Smooth muscle cell (in vitro differentiated cells): ENCODE measurements at regions not wholly inside any gene's neighbourhood (a gene's known extent, or its start where the extent isn't known, plus 50 kb on each side); places are given as distances from the start of the nearest gene placed in this dataset.
A peak's percentile ranks its signal among the peaks of the same experiment; 100 is the strongest.

Experiments
- DNase-seq: peaks from one replicate; lab custom pipeline; 2025; ENCODE audit not compliant: unreplicated experiment; lab: John Stamatoyannopoulos, UW
- H2AFZ ChIP-seq: fragments of 200-600 bp; sonication (generic); 2 replicates; pipeline ENCODE4 v1.6.0; 2016; ENCODE audit warnings: antibody characterized with exemption, low read depth, mild to moderate bottlenecking
- H3F3A ChIP-seq: fragments of 200-600 bp; sonication (generic); 2 replicates; pipeline ENCODE4 v1.6.0; 2017; ENCODE audit warnings: antibody characterized with exemption, low read depth
- H3K27ac ChIP-seq: fragments of 200-600 bp; sonication (generic); 2 replicates; pipeline ENCODE4 v1.5.1; 2016; ENCODE audit warnings: low read depth, mild to moderate bottlenecking
- H3K27me3 ChIP-seq: fragments of 200-600 bp; sonication (generic); 2 replicates; pipeline ENCODE4 v1.6.1; 2016; ENCODE audit warnings: low read depth, mild to moderate bottlenecking
- H3K36me3 ChIP-seq: fragments of 200-600 bp; sonication (generic); 2 replicates; pipeline ENCODE4 v1.5.1; 2016; ENCODE audit warnings: low read depth
- H3K4me1 ChIP-seq: fragments of 200-600 bp; sonication (generic); 2 replicates; pipeline ENCODE4 v1.5.1; 2016; ENCODE audit warnings: low read depth
- H3K4me2 ChIP-seq: fragments of 200-600 bp; sonication (generic); 2 replicates; pipeline ENCODE4 v1.6.0; 2016; ENCODE audit warnings: mild to moderate bottlenecking
- H3K4me3 ChIP-seq: fragments of 200-600 bp; sonication (generic); 2 replicates; pipeline ENCODE4 v1.5.1; 2016; ENCODE audit warnings: mild to moderate bottlenecking
- H3K79me2 ChIP-seq: fragments of 200-600 bp; sonication (generic); 2 replicates; pipeline ENCODE4 v1.6.0; 2016; ENCODE audit warnings: low read depth, mild to moderate bottlenecking
- H3K9ac ChIP-seq: fragments of 200-600 bp; sonication (generic); 2 replicates; pipeline ENCODE4 v1.6.0; 2016; ENCODE audit warnings: low read depth
- H3K9me3 ChIP-seq: fragments of 200-600 bp; sonication (generic); replicated peaks from 2 replicates; pipeline ENCODE4 v1.5.1; 2016; ENCODE audit warnings: low read depth
- H4K20me1 ChIP-seq: fragments of 200-600 bp; sonication (generic); 2 replicates; pipeline ENCODE4 v1.6.0; 2016; ENCODE audit warnings: low read depth
- CTCF ChIP-seq: fragments of 200-600 bp; sonication (generic); IDR thresholded peaks from 2 replicates; pipeline ENCODE4 v1.5.1; 2017; ENCODE audit warnings: borderline replicate concordance, mild to moderate bottlenecking, antibody characterized with exemption; ENCODE audit not compliant: insufficient read depth, poor library complexity, severe bottlenecking
- WGBS: methylation state at CpG from one replicate; pipeline ENCODE4 v1.1.7; 2016; ENCODE audit warnings: low lambda C conversion rate; 5-methylcytosine and 5-hydroxymethylcytosine counted together

GRCh38 chr1:201648907-201649721, 110.2 kb downstream of the NAV1 start:
- H3K9ac ChIP-seq = peak overlapping the region; percentile 62
- no peak for DNase-seq
- H3K4me2 ChIP-seq = peak overlapping the region; percentile 90
- H3K36me3 ChIP-seq = no peaks in the 10 kb centered on the region
- H2AFZ ChIP-seq = no peak overlapping the region
- peaks cover 31% of the 10 kb centered on the region for H3K4me1 ChIP-seq
- TF ChIP-seq CTCF = no peak
- H3F3A ChIP-seq = peaks cover 19% of the 10 kb centered on the region
- H3K27ac ChIP-seq = peak overlapping the region; percentile 25
- 5% methylated on average over 46 of the region's 52 CpGs for WGBS
- H3K9me3 ChIP-seq = no peaks in the 10 kb centered on the region
- peak overlapping the region; percentile 59 for H3K4me3 ChIP-seq
- peaks cover 81% of the 10 kb centered on the region for H4K20me1 ChIP-seq
- no peaks in the 10 kb centered on the region for H3K27me3 ChIP-seq
- H3K79me2 ChIP-seq = peaks cover 67% of the 10 kb centered on the region

DNA sequence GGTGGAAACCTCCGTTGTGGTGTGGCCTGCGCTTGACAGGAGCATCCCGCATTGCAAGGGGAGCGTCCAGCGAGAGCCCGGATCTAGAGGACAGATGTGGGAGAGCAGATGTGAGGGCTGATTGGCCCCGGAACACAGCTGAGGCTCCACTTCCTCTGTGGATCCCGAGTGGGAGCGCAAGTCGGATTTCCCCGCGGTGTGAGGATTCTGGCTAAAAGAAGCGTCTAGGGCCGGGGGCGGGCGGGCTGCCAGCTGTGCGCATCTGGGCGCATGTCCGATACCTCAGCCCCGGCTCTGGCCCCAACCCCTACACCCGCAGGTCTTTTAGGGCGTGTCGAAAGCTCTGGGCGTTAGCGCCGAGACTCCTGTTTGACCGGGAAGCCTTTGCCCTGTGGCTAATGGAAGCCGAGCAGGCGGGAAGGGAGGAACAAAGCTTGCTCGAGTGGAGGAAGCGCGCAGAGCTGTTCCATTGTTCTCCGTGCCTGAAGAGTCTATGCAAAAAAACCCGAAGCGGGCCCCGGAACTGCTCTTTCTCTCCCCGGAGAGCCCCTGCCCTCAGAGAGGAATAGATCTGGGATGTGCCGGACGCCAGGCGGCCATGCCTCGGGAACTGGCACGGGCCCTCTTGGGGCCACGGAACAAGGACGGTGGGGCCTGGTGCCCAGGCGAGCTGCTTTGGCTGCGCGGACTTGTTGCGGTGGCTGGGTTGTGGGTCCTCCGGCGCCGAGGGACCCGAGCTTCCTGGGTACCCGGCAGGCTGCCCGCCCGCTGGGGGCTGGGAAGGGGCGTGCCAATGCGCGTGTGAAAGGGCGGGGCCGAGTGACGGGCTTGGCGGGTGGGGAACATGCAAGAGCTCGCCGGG, 111.1 kb downstream of the NAV1 start:
- H2AFZ ChIP-seq = no peak overlapping the region
- H3K4me1 ChIP-seq = peaks cover 31% of the 10 kb centered on the region
- H3K27ac ChIP-seq = peak overlapping the region; percentile 25
- WGBS = 2% methylated on average over 51 of the region's 64 CpGs
- H3K9me3 ChIP-seq = no peaks in the 10 kb centered on the region
- H3F3A ChIP-seq = peaks cover 18% of the 10 kb centered on the region
- peak; percentile 41 for DNase-seq
- no peaks in the 10 kb centered on the region for H3K27me3 ChIP-seq
- no peaks in the 10 kb centered on the region for H3K36me3 ChIP-seq
- peak overlapping the region; percentile 90 for H3K4me2 ChIP-seq
- H3K9ac ChIP-seq = peak overlapping the region; percentile 9
- peaks cover 71% of the 10 kb centered on the region for H3K79me2 ChIP-seq
- TF ChIP-seq CTCF = no peak
- H3K4me3 ChIP-seq = peak overlapping the region; percentile 59
- peaks cover 88% of the 10 kb centered on the region for H4K20me1 ChIP-seq

GRCh38 chr1:201650623-201650933, 111.7 kb downstream of the NAV1 start:
- TF ChIP-seq CTCF = no peak
- Histone ChIP-seq H3F3A (peaks cover 16% of the 10 kb centered on the region), H3K4me1 (peaks cover 31% of the 10 kb centered on the region), H3K4me2 (peak overlapping the region; percentile 90), H3K36me3 (no peaks in the 10 kb centered on the region), H3K9me3 (no peaks in the 10 kb centered on the region), H3K27ac (peak overlapping the region; percentile 25), H3K4me3 (peak overlapping the region; percentile 59), H3K79me2 (peaks cover 73% of the 10 kb centered on the region), H2AFZ (no peak overlapping the region), H3K27me3 (no peaks in the 10 kb centered on the region), H4K20me1 (peaks cover 92% of the 10 kb centered on the region), H3K9ac (peak overlapping the region; percentile 9)
- 13% methylated on average over 11 of the region's 11 CpGs for WGBS
- DNase-seq = no peak
